ENCODE measurements at regions not wholly inside any gene's neighbourhood (a gene's known extent, or its start where the extent isn't known, plus 50 kb on each side); places are given as distances from the start of the nearest gene placed in this dataset.

- TF ChIP-seq CTCF (IDR thresholded peaks at IDR 0.05; ENCODE audit: low read depth, low read length, missing control alignments), result no peak
- no peak overlapping the region for H3K4me3 ChIP-seq (ENCODE audit: low read depth, low read length)
- DNase-seq (ENCODE audit: low read depth), result no peak
- in situ Hi-C loops (cut with HindIII; ENCODE audit: low sequenced_read_pairs), result no loop called here
These were observed 1254.5 kb upstream of the NUDT12 start for GRCh38 chr5:104817127-104817526.

- DNase-seq (ENCODE audit: low read depth), result no peak
- in situ Hi-C loops (cut with HindIII; ENCODE audit: low sequenced_read_pairs), result no loop called here
- TF ChIP-seq CTCF (IDR thresholded peaks at IDR 0.05; ENCODE audit: low read depth, low read length, missing control alignments), result no peak
- H3K4me3 ChIP-seq (ENCODE audit: low read depth, low read length), result no peak overlapping the region
These were observed 1252.6 kb upstream of the NUDT12 start for GRCh38 chr5:104815212-104815611.

- no peak for DNase-seq (ENCODE audit: low read depth)
- no peak for TF ChIP-seq CTCF (IDR thresholded peaks at IDR 0.05; ENCODE audit: low read depth, low read length, missing control alignments)
- no peak overlapping the region for H3K4me3 ChIP-seq (ENCODE audit: low read depth, low read length)
- in situ Hi-C loops (cut with HindIII; ENCODE audit: low sequenced_read_pairs), result no loop called here
These were observed 1238.0 kb upstream of the NUDT12 start for GRCh38 chr5:104800440-104801048.

- TF ChIP-seq CTCF (IDR thresholded peaks at IDR 0.05; ENCODE audit: low read depth, low read length, missing control alignments), result no peak
- in situ Hi-C loops (cut with HindIII; ENCODE audit: low sequenced_read_pairs), result no loop called here
- H3K4me3 ChIP-seq (ENCODE audit: low read depth, low read length), result no peak overlapping the region
- DNase-seq (ENCODE audit: low read depth), result no peak
These were observed 1231.1 kb upstream of the NUDT12 start for GRCh38 chr5:104793755-104794080.

GRCh38 chr5:104793031-104793754 is 1230.6 kb upstream of the NUDT12 start:
- no peak for TF ChIP-seq CTCF (IDR thresholded peaks at IDR 0.05; ENCODE audit: low read depth, low read length, missing control alignments)
- in situ Hi-C loops (cut with HindIII; ENCODE audit: low sequenced_read_pairs), result no loop called here
- no peak overlapping the region for H3K4me3 ChIP-seq (ENCODE audit: low read depth, low read length)
- peak; percentile 5 for DNase-seq (ENCODE audit: low read depth)

GRCh38 chr5:104789366-104789765 is 1226.8 kb upstream of the NUDT12 start:
- DNase-seq (ENCODE audit: low read depth), result no peak
- H3K4me3 ChIP-seq (ENCODE audit: low read depth, low read length), result no peak overlapping the region
- no peak for TF ChIP-seq CTCF (IDR thresholded peaks at IDR 0.05; ENCODE audit: low read depth, low read length, missing control alignments)
- in situ Hi-C loops (cut with HindIII; ENCODE audit: low sequenced_read_pairs), result no loop called here
